Posterior cingulate gyrus (tissue), 11 donors: ENCODE measurements at regions not wholly inside any gene's neighbourhood (a gene's known extent, or its start where the extent isn't known, plus 50 kb on each side); places are given as distances from the start of the nearest gene placed in this dataset.

Source experiments
- DNase-seq, 10 donors: peaks; one replicate each; pipeline versions ENCODE4 v3.0.0 to v3.0.0-alpha.2; 2020 to 2021; ENCODE audit warnings: mixed read lengths in 3 of 10
- intact Hi-C: fragments of 100-400 bp; cut with DNase I; formaldehyde crosslinking; loops from one replicate; pipeline ENCODE4 v1.15.1; 2023

- intact Hi-C loops: no loop called here
- DNase-seq: no peak
Observed at GRCh38 chr11:128407962-128408361, 179.4 kb downstream of the ETS1 start.

- no peak for DNase-seq
- intact Hi-C loops: no loop called here
Observed at GRCh38 chr11:128405714-128406662, 181.4 kb downstream of the ETS1 start.

- intact Hi-C loops: no loop called here
Observed at GRCh38 chr11:128405112-128405511, 182.2 kb downstream of the ETS1 start.

GRCh38 chr11:128404437-128404836 lies 182.9 kb downstream of the ETS1 start:
- DNase-seq: no peak
- intact Hi-C loops: no loop called here

More at GRCh38 chr11:128405112-128405511, 182.2 kb downstream of the ETS1 start:
- DNase-seq: no peak

- intact Hi-C loops: no loop called here
- DNase-seq: no peak
Observed at GRCh38 chr11:128400382-128401203, 186.8 kb downstream of the ETS1 start.

- intact Hi-C loops: no loop called here
Observed at GRCh38 chr11:128399251-128400121, 187.9 kb downstream of the ETS1 start.

GRCh38 chr11:128398517-128399250 lies 188.7 kb downstream of the ETS1 start:
- intact Hi-C loops: no loop called here
- DNase-seq: no peak

More at GRCh38 chr11:128399251-128400121, 187.9 kb downstream of the ETS1 start:
- no peak for DNase-seq

GRCh38 chr11:128397362-128397761 lies 190.0 kb downstream of the ETS1 start:
- no peak for DNase-seq
- intact Hi-C loops: no loop called here

- no peak for DNase-seq
- intact Hi-C loops: no loop called here
Observed at GRCh38 chr11:128394431-128395089, 192.8 kb downstream of the ETS1 start.

GRCh38 chr11:128392259-128392658 lies 195.1 kb downstream of the ETS1 start:
- intact Hi-C loops: no loop called here
- no peak for DNase-seq

- intact Hi-C loops: no loop called here
- no peak for DNase-seq
Observed at GRCh38 chr11:128391811-128392210, 195.5 kb downstream of the ETS1 start.

GRCh38 chr11:128390246-128390645 lies 197.1 kb downstream of the ETS1 start:
- no peak for DNase-seq
- intact Hi-C loops: no loop called here

GRCh38 chr11:128389461-128389976 lies 197.8 kb downstream of the ETS1 start:
- intact Hi-C loops: no loop called here
- DNase-seq: peak in 1 of 10 donors; percentile 55

- no peak for DNase-seq
- intact Hi-C loops: no loop called here
Observed at GRCh38 chr11:128388206-128388815, 199.0 kb downstream of the ETS1 start.

GRCh38 chr11:128379587-128380580 lies 207.5 kb downstream of the ETS1 start:
- no peak for DNase-seq

GRCh38 chr11:128375961-128376360 lies 211.4 kb downstream of the ETS1 start:
- DNase-seq: no peak
- intact Hi-C loops: no loop called here

More at GRCh38 chr11:128379587-128380580, 207.5 kb downstream of the ETS1 start:
- intact Hi-C loops: no loop called here

- intact Hi-C loops: no loop called here
Observed at GRCh38 chr11:128374026-128374425, 213.3 kb downstream of the ETS1 start.

More at GRCh38 chr11:128374026-128374425, 213.3 kb downstream of the ETS1 start:
- DNase-seq: no peak
